Suprapubic skin (tissue), 4 donors: ENCODE measurements at regions not wholly inside any gene's neighbourhood (a gene's known extent, or its start where the extent isn't known, plus 50 kb on each side); places are given as distances from the start of the nearest gene placed in this dataset.

Source experiments
- DNase-seq, 2 donors: peaks; one replicate each; pipeline ENCODE4 v3.0.0-alpha.2; 2019; ENCODE audit warnings: low spot score in 2 of 2
- H3K27ac ChIP-seq: fragments of 200-600 bp; sonication (generic); one replicate; pipeline ENCODE4 v1.5.1; 2019
- H3K27me3 ChIP-seq: fragments of 200-600 bp; sonication (generic); one replicate; pipeline ENCODE4 v1.5.1; 2019
- H3K36me3 ChIP-seq: fragments of 200-600 bp; sonication (generic); one replicate; pipeline ENCODE4 v1.5.1; 2019
- H3K4me1 ChIP-seq: fragments of 200-600 bp; sonication (generic); one replicate; pipeline ENCODE4 v1.5.1; 2019
- H3K4me3 ChIP-seq: fragments of 200-600 bp; sonication (generic); one replicate; pipeline ENCODE4 v1.5.1; 2019; ENCODE audit warnings: mild to moderate bottlenecking
- H3K9me3 ChIP-seq: fragments of 200-600 bp; sonication (generic); one replicate; pipeline ENCODE4 v1.5.1; 2019
- CTCF ChIP-seq, 2 donors: fragments of 200-600 bp in 1 of 2; fragments of 450-650 bp in 1 of 2; sonication (generic) in 1 of 2; IDR thresholded peaks; one replicate each; pipeline ENCODE4 v1.5.1; 2016 to 2019; ENCODE audit warnings: antibody characterized with exemption in 2 of 2, mild to moderate bottlenecking in 1 of 2, moderate library complexity in 1 of 2
- EP300 ChIP-seq: sonication (generic); formaldehyde crosslinking; IDR thresholded peaks from one replicate; pipeline ENCODE4 v1.6.1; 2017; ENCODE audit warnings: antibody characterized with exemption
- POLR2A ChIP-seq, 2 donors: fragments of 450-650 bp; IDR thresholded peaks; one replicate each; pipeline ENCODE4 v1.6.1; 2017; ENCODE audit warnings: antibody characterized with exemption in 2 of 2, mild to moderate bottlenecking in 2 of 2, moderate library complexity in 2 of 2
- POLR2AphosphoS5 ChIP-seq, 3 donors: sonication (generic); formaldehyde crosslinking; IDR thresholded peaks; one replicate each; pipeline ENCODE4 v1.6.1; 2017; ENCODE audit warnings: antibody characterized with exemption in 3 of 3
- WGBS: methylation state at CpG from one replicate; pipeline ENCODE4 v1.1.5; 2018; 5-methylcytosine and 5-hydroxymethylcytosine counted together

GRCh38 chr6:2416128-2416712 lies 170.8 kb upstream of the GMDS start:
- Histone ChIP-seq H3K4me1 (no peaks in the 10 kb centered on the region), H3K36me3 (no peaks in the 10 kb centered on the region), H3K27ac (no peak overlapping the region), H3K9me3 (no peaks in the 10 kb centered on the region), H3K4me3 (no peak overlapping the region), H3K27me3 (no peaks in the 10 kb centered on the region)
- no peak for TF ChIP-seq POLR2AphosphoS5 (IDR thresholded peaks at IDR 0.05)
- TF ChIP-seq EP300, result no peak
- no peak for TF ChIP-seq CTCF (IDR thresholded peaks at IDR 0.05)
- TF ChIP-seq POLR2A (IDR thresholded peaks at IDR 0.05), result no peak
- no peak for DNase-seq
- WGBS, result 68% methylated on average over 1 of the region's 1 CpG

- Histone ChIP-seq H3K9me3 (no peaks in the 10 kb centered on the region), H3K4me1 (no peaks in the 10 kb centered on the region), H3K4me3 (no peak overlapping the region), H3K27ac (no peak overlapping the region), H3K36me3 (no peaks in the 10 kb centered on the region), H3K27me3 (no peaks in the 10 kb centered on the region)
- 80% methylated on average over 19 of the region's 19 CpGs for WGBS
- DNase-seq, result no peak
- TF ChIP-seq EP300 (no peak), CTCF (IDR thresholded peaks at IDR 0.05) (no peak), POLR2A (IDR thresholded peaks at IDR 0.05) (no peak), POLR2AphosphoS5 (IDR thresholded peaks at IDR 0.05) (no peak)
Measured at GRCh38 chr6:2414885-2415547, 169.6 kb upstream of the GMDS start.

- no peak for TF ChIP-seq CTCF (IDR thresholded peaks at IDR 0.05)
- no peak for TF ChIP-seq EP300
Measured at GRCh38 chr6:2412731-2413130, 167.3 kb upstream of the GMDS start.

GRCh38 chr6:2410656-2411380 lies 165.4 kb upstream of the GMDS start:
- Histone ChIP-seq H3K36me3 (no peaks in the 10 kb centered on the region), H3K4me3 (no peak overlapping the region)
- DNase-seq, result no peak

More at GRCh38 chr6:2412731-2413130, 167.3 kb upstream of the GMDS start:
- Histone ChIP-seq H3K4me3 (no peak overlapping the region), H3K27me3 (no peaks in the 10 kb centered on the region), H3K9me3 (no peaks in the 10 kb centered on the region), H3K27ac (no peak overlapping the region), H3K4me1 (no peaks in the 10 kb centered on the region), H3K36me3 (no peaks in the 10 kb centered on the region)
- WGBS, result 85% methylated on average over 4 of the region's 4 CpGs
- no peak for DNase-seq

More at GRCh38 chr6:2410656-2411380, 165.4 kb upstream of the GMDS start:
- H3K27ac ChIP-seq, result no peak overlapping the region
- no peaks in the 10 kb centered on the region for H3K27me3 ChIP-seq
- 95% methylated on average over 7 of the region's 7 CpGs for WGBS
- H3K4me1 ChIP-seq, result no peaks in the 10 kb centered on the region
- no peak for TF ChIP-seq EP300
- no peak for TF ChIP-seq CTCF (IDR thresholded peaks at IDR 0.05)
- TF ChIP-seq POLR2AphosphoS5 (IDR thresholded peaks at IDR 0.05), result no peak
- TF ChIP-seq POLR2A (IDR thresholded peaks at IDR 0.05), result no peak
- no peaks in the 10 kb centered on the region for H3K9me3 ChIP-seq
